Panc1 (cell line): ENCODE measurements at regions not wholly inside any gene's neighbourhood (a gene's known extent, or its start where the extent isn't known, plus 50 kb on each side); places are given as distances from the start of the nearest gene placed in this dataset.

ENCODE experiments used
- POLR2AphosphoS5 ChIP-seq: IDR thresholded peaks from 2 replicates; pipeline ENCODE4 v1.6.1; 2012; ENCODE audit warnings: mild to moderate bottlenecking, low read depth, low read length, moderate library complexity
- TF ChIP-seq, protein P1 (sequence below): fragments of 450-650 bp; IDR thresholded peaks from 2 replicates; pipeline ENCODE4 v1.5.1; 2017; ENCODE audit warnings: mild to moderate bottlenecking
- TF ChIP-seq, protein P2 (sequence below), 2 experiments: IDR thresholded peaks; 2 replicates each; pipeline ENCODE4 v1.6.1; 2011 to 2012; ENCODE audit warnings: low read depth in 2 of 2, control low read depth in 1 of 2, low read length in 1 of 2, mild to moderate bottlenecking in 1 of 2, moderate library complexity in 1 of 2; ENCODE audit not compliant: insufficient read depth in 1 of 2

DNA sequence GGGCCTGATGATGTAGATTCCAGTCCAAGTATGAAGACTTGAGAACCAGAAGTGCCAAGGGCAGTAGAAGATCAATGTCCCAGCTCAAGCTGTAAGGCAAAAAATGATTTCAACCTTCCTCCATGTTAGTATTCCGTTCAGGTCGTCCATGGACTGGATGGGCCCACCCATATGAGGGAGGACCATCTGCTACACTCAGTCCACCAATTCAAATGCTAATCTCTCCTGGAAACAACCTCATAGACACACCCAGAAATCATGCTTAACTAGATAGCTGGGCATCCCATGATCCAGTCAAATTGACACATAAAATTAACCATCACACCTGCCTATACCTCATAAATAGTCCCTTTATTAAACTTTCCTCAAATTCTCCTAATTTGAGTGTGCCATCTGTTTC is 73.3 kb upstream of the NFASC start:
- TF ChIP-seq, protein P1, sequence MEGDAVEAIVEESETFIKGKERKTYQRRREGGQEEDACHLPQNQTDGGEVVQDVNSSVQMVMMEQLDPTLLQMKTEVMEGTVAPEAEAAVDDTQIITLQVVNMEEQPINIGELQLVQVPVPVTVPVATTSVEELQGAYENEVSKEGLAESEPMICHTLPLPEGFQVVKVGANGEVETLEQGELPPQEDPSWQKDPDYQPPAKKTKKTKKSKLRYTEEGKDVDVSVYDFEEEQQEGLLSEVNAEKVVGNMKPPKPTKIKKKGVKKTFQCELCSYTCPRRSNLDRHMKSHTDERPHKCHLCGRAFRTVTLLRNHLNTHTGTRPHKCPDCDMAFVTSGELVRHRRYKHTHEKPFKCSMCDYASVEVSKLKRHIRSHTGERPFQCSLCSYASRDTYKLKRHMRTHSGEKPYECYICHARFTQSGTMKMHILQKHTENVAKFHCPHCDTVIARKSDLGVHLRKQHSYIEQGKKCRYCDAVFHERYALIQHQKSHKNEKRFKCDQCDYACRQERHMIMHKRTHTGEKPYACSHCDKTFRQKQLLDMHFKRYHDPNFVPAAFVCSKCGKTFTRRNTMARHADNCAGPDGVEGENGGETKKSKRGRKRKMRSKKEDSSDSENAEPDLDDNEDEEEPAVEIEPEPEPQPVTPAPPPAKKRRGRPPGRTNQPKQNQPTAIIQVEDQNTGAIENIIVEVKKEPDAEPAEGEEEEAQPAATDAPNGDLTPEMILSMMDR: no peak
- no peak for TF ChIP-seq POLR2AphosphoS5
- TF ChIP-seq, protein P2, sequence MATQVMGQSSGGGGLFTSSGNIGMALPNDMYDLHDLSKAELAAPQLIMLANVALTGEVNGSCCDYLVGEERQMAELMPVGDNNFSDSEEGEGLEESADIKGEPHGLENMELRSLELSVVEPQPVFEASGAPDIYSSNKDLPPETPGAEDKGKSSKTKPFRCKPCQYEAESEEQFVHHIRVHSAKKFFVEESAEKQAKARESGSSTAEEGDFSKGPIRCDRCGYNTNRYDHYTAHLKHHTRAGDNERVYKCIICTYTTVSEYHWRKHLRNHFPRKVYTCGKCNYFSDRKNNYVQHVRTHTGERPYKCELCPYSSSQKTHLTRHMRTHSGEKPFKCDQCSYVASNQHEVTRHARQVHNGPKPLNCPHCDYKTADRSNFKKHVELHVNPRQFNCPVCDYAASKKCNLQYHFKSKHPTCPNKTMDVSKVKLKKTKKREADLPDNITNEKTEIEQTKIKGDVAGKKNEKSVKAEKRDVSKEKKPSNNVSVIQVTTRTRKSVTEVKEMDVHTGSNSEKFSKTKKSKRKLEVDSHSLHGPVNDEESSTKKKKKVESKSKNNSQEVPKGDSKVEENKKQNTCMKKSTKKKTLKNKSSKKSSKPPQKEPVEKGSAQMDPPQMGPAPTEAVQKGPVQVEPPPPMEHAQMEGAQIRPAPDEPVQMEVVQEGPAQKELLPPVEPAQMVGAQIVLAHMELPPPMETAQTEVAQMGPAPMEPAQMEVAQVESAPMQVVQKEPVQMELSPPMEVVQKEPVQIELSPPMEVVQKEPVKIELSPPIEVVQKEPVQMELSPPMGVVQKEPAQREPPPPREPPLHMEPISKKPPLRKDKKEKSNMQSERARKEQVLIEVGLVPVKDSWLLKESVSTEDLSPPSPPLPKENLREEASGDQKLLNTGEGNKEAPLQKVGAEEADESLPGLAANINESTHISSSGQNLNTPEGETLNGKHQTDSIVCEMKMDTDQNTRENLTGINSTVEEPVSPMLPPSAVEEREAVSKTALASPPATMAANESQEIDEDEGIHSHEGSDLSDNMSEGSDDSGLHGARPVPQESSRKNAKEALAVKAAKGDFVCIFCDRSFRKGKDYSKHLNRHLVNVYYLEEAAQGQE (IDR thresholded peaks at IDR 0.05; ENCODE audit: insufficient read depth in 1 of 2, low read depth in 2 of 2, low read length in 1 of 2): no peak
